HCT116 (cell line): ENCODE measurements at regions not wholly inside any gene's neighbourhood (a gene's known extent, or its start where the extent isn't known, plus 50 kb on each side); places are given as distances from the start of the nearest gene placed in this dataset.

Source experiments
- ATAC-seq: fragments of 200-7000 bp; cut with Tn5 transposase; 2 replicates; pipeline ENCODE4 v1.9.1; 2020; ENCODE audit warnings: mild to moderate bottlenecking, moderate library complexity
- BruUV-seq: library from RNA; stranded (reverse); fragments of 400-500 nt; replicated peaks from 2 replicates; lab custom pipeline; 2021; lab: Mats Ljungman, UMichigan
- CTCF ChIA-PET: fragments of 300-600 bp; sonication (Branson Sonifier 250); formaldehyde crosslinking; loops from one replicate; lab custom pipeline; 2021; ENCODE audit warnings: antibody characterized with exemption; lab: Charles Lee
- POLR2A ChIA-PET: fragments of 300-600, 350-600 bp; sonication (Branson Sonifier 250); formaldehyde crosslinking; loops from one replicate; lab custom pipeline; 2021; ENCODE audit warnings: antibody characterized with exemption; lab: Charles Lee
- RAD21 ChIA-PET, 2 experiments: fragments of 300-600 bp; sonication (Branson Sonifier 250); formaldehyde crosslinking; loops; one replicate each; lab custom pipeline; 2023; ENCODE audit warnings: low total read pairs in 2 of 2; ENCODE audit not compliant: uncharacterized antibody in 2 of 2, unreplicated experiment in 2 of 2, low non-redundant PET in 1 of 2; lab: Charles Lee
- DNase-seq: peaks from one replicate; pipeline ENCODE4 v3.0.0-alpha.2; 2010; ENCODE audit warnings: low read depth, low spot score
- H2AFZ ChIP-seq: fragments of 200-600 bp; shearing (Covaris generic), sonication (generic); 2 replicates; pipeline ENCODE4 v1.6.1; 2017; ENCODE audit warnings: low read depth, mixed run types, mixed read lengths, antibody characterized with exemption, low read length; ENCODE audit not compliant: poor library complexity, severe bottlenecking
- H3K27ac ChIP-seq: 2 replicates; pipeline ENCODE4 v1.5.1; 2012; ENCODE audit warnings: low read depth, low read length
- H3K27me3 ChIP-seq: fragments of 200-600 bp; sonication (generic); 2 replicates; pipeline ENCODE4 v1.6.1; 2016; ENCODE audit warnings: mixed run types, low read length, mixed read lengths; ENCODE audit not compliant: insufficient read depth
- H3K36me3 ChIP-seq, 2 experiments: fragments of 200-500 bp in 1 of 2; fragments of 200-600 bp in 1 of 2; sonication (Bioruptor generic) in 1 of 2; sonication (generic) in 1 of 2; 2 replicates each; pipeline versions ENCODE4 v1.5.1 to v1.6.1; 2014 to 2016; ENCODE audit warnings: low read length in 2 of 2, inconsistent platforms in 1 of 2, mixed read lengths in 1 of 2, mixed run types in 1 of 2; ENCODE audit not compliant: insufficient read depth in 2 of 2, control insufficient read depth in 1 of 2
- H3K4me1 ChIP-seq, 2 experiments: fragments of 200-600 bp in 1 of 2; sonication (generic) in 1 of 2; 2 replicates each; pipeline versions ENCODE4 v1.5.1 to v1.6.1; 2012 to 2017; ENCODE audit warnings: low read length in 2 of 2, inconsistent platforms in 1 of 2, mild to moderate bottlenecking in 1 of 2, mixed read lengths in 1 of 2, mixed run types in 1 of 2, moderate library complexity in 1 of 2; ENCODE audit not compliant: insufficient read depth in 2 of 2, control insufficient read depth in 1 of 2
- H3K4me2 ChIP-seq: fragments of 200-600 bp; sonication (generic); 2 replicates; pipeline ENCODE4 v1.6.1; 2017; ENCODE audit warnings: mixed run types, low read length, mixed read lengths
- H3K4me3 ChIP-seq, 2 experiments: fragments of 200-600 bp in 1 of 2; sonication (generic) in 1 of 2; replicated peaks in 1 of 2; 2 replicates each; pipeline ENCODE4 v1.5.1; 2011 to 2016; ENCODE audit warnings: low read length in 2 of 2, control low read depth in 1 of 2, low read depth in 1 of 2, mild to moderate bottlenecking in 1 of 2, mixed read lengths in 1 of 2, mixed run types in 1 of 2
- H3K79me2 ChIP-seq: fragments of 200-600 bp; sonication (generic); 2 replicates; pipeline ENCODE4 v1.6.1; 2017; ENCODE audit warnings: mild to moderate bottlenecking, mixed run types, low read length, moderate library complexity, mixed read lengths; ENCODE audit not compliant: insufficient read depth
- H3K9ac ChIP-seq: fragments of 200-600 bp; sonication (generic); 2 replicates; pipeline ENCODE4 v1.6.1; 2016; ENCODE audit warnings: low read length, mixed read lengths
- H3K9me2 ChIP-seq: fragments of 200-600 bp; sonication (generic), shearing (Covaris generic); 2 replicates; pipeline ENCODE4 v1.6.1; 2017; ENCODE audit warnings: mixed run types, mild to moderate bottlenecking, moderate library complexity; ENCODE audit not compliant: insufficient read depth
- H3K9me3 ChIP-seq, 2 experiments: fragments of 200-500 bp in 1 of 2; fragments of 200-600 bp in 1 of 2; sonication (Bioruptor generic) in 1 of 2; sonication (generic) in 1 of 2; 2 replicates each; pipeline ENCODE4 v1.6.1; 2014 to 2017; ENCODE audit warnings: low read length in 2 of 2, mixed read lengths in 2 of 2, inconsistent platforms in 1 of 2, low read depth in 1 of 2, mild to moderate bottlenecking in 1 of 2, mixed run types in 1 of 2, moderate library complexity in 1 of 2; ENCODE audit not compliant: control insufficient read depth in 1 of 2, insufficient read depth in 1 of 2
- H4K20me1 ChIP-seq: fragments of 200-600 bp; sonication (generic), shearing (Covaris generic); 2 replicates; pipeline ENCODE4 v1.6.1; 2017; ENCODE audit warnings: mixed run types, mild to moderate bottlenecking, moderate library complexity; ENCODE audit not compliant: insufficient read depth
- CEBPB ChIP-seq: IDR thresholded peaks from 2 replicates; pipeline ENCODE4 v1.6.1; 2012; ENCODE audit warnings: low read depth
- EZH2 ChIP-seq: fragments of 200-600 bp; sonication (generic); IDR thresholded peaks from 2 replicates; pipeline ENCODE4 v1.6.1; 2017; ENCODE audit warnings: antibody characterized with exemption, mixed run types
- EZH2phosphoT487 ChIP-seq: fragments of 200-600 bp; IDR thresholded peaks from 2 replicates; pipeline ENCODE4 v1.6.1; 2018; ENCODE audit warnings: antibody characterized with exemption, borderline replicate concordance
- FOSL1 ChIP-seq: IDR thresholded peaks from 2 replicates; pipeline ENCODE4 v1.6.1; 2012; ENCODE audit warnings: low read depth
- POLR2A ChIP-seq: IDR thresholded peaks from 2 replicates; pipeline ENCODE4 v1.7.0; 2011; ENCODE audit warnings: borderline replicate concordance; ENCODE audit not compliant: insufficient read depth, insufficient read length; ENCODE audit errors: extremely low read depth
- POLR2AphosphoS5 ChIP-seq: IDR thresholded peaks from 2 replicates; pipeline ENCODE4 v1.6.1; 2011; ENCODE audit warnings: mild to moderate bottlenecking, low read depth, low read length, moderate library complexity
- RAD21 ChIP-seq: IDR thresholded peaks from 2 replicates; pipeline ENCODE4 v1.6.1; 2012; ENCODE audit warnings: low read depth, mild to moderate bottlenecking
- SIN3A ChIP-seq: IDR thresholded peaks from 2 replicates; pipeline ENCODE4 v1.6.1; 2012; ENCODE audit warnings: low read depth
- SRF ChIP-seq: IDR thresholded peaks from 2 replicates; pipeline ENCODE4 v1.6.1; 2012; ENCODE audit warnings: low read depth
- TCF7L2 ChIP-seq: IDR thresholded peaks from 2 replicates; pipeline ENCODE4 v1.7.0; 2011; ENCODE audit warnings: borderline replicate concordance, inconsistent platforms; ENCODE audit not compliant: insufficient read depth, insufficient read length; ENCODE audit errors: extremely low read depth
- YY1 ChIP-seq: IDR thresholded peaks from 2 replicates; pipeline ENCODE4 v1.6.1; 2011; ENCODE audit warnings: low read length, low read depth, moderate library complexity, mild to moderate bottlenecking; ENCODE audit not compliant: insufficient replicate concordance; ENCODE audit errors: extremely low read depth
- ZNF274 ChIP-seq: fragments of 200-500 bp; sonication (Bioruptor generic); IDR thresholded peaks from 2 replicates; pipeline ENCODE4 v1.6.1; 2014; ENCODE audit warnings: mild to moderate bottlenecking, low read depth, low read length, inconsistent platforms
- intact Hi-C: fragments of 100-400 bp; cut with micrococcal nuclease; formaldehyde crosslinking; loops from 2 replicates; pipeline ENCODE4 v1.10.0; 2022
- TF ChIP-seq, protein P1 (sequence below): IDR thresholded peaks from 2 replicates; pipeline ENCODE4 v1.6.1; 2011; ENCODE audit warnings: mild to moderate bottlenecking, low read length, moderate library complexity; ENCODE audit not compliant: insufficient replicate concordance; ENCODE audit errors: extremely low read depth
- TF ChIP-seq, protein P2 (sequence below), 3 experiments: fragments of 200-600 bp in 1 of 3; sonication (generic) in 1 of 3; IDR thresholded peaks in 2 of 3; conservative IDR thresholded peaks in 1 of 3; 2 replicates each; pipeline ENCODE4 v1.5.1; 2012 to 2017; ENCODE audit warnings: low read depth in 2 of 3, low read length in 2 of 3, antibody characterized with exemption in 1 of 3, borderline replicate concordance in 1 of 3, control low read depth in 1 of 3, mild to moderate bottlenecking in 1 of 3, mixed read lengths in 1 of 3, mixed run types in 1 of 3, moderate library complexity in 1 of 3; ENCODE audit not compliant: insufficient read depth in 1 of 3
- TF ChIP-seq, protein P3 (sequence below): IDR thresholded peaks from 2 replicates; pipeline ENCODE4 v1.6.1; 2012

DNA sequence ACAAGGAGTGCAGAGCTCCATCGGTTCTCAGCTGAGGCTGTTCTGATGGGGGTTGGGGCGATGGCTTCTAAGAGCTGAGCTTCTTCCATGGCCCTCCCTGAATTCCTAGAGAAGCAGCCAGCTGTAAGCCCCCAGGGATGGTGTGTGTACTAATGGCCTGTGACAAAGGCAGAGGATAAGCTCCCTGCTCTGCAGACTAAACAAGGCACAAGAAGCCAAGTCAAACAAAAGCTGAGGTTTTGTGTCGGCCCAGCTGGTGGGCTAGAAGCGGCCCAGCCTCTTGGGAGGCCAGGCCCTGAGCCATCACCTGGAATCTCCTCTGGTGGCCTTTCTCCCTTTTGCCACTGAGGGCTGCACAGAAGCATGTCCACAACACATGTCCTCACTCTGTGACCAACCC, 75.0 kb upstream of the XPA start:
- Histone ChIP-seq H3K4me2 (no peak overlapping the region), H3K9me2 (no peaks in the 10 kb centered on the region), H3K36me3 (no peaks in the 10 kb centered on the region), H3K27ac (no peak overlapping the region), H3K9me3 (no peaks in the 10 kb centered on the region), H3K9ac (no peak overlapping the region), H2AFZ (no peak overlapping the region), H4K20me1 (no peaks in the 10 kb centered on the region), H3K4me1 (no peaks in the 10 kb centered on the region), H3K4me3 (no peak overlapping the region), H3K79me2 (no peaks in the 10 kb centered on the region), H3K27me3 (no peaks in the 10 kb centered on the region; the same call in 1 of the 2 replicates)
- intact Hi-C loops = no loop called here
- DNase-seq (no peak), ATAC-seq (no peak)
- POLR2A ChIA-PET = no interaction called here
- TF ChIP-seq EZH2phosphoT487 (no peak), YY1 (no peak), FOSL1 (no peak), POLR2A (no peak), RAD21 (no peak), CEBPB (no peak), TCF7L2 (no peak), EZH2 (no peak), SIN3A (no peak), ZNF274 (no peak), POLR2AphosphoS5 (no peak), SRF (no peak)
- TF ChIP-seq, protein P1, sequence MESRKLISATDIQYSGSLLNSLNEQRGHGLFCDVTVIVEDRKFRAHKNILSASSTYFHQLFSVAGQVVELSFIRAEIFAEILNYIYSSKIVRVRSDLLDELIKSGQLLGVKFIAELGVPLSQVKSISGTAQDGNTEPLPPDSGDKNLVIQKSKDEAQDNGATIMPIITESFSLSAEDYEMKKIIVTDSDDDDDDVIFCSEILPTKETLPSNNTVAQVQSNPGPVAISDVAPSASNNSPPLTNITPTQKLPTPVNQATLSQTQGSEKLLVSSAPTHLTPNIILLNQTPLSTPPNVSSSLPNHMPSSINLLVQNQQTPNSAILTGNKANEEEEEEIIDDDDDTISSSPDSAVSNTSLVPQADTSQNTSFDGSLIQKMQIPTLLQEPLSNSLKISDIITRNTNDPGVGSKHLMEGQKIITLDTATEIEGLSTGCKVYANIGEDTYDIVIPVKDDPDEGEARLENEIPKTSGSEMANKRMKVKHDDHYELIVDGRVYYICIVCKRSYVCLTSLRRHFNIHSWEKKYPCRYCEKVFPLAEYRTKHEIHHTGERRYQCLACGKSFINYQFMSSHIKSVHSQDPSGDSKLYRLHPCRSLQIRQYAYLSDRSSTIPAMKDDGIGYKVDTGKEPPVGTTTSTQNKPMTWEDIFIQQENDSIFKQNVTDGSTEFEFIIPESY = no peak
- TF ChIP-seq, protein P2, sequence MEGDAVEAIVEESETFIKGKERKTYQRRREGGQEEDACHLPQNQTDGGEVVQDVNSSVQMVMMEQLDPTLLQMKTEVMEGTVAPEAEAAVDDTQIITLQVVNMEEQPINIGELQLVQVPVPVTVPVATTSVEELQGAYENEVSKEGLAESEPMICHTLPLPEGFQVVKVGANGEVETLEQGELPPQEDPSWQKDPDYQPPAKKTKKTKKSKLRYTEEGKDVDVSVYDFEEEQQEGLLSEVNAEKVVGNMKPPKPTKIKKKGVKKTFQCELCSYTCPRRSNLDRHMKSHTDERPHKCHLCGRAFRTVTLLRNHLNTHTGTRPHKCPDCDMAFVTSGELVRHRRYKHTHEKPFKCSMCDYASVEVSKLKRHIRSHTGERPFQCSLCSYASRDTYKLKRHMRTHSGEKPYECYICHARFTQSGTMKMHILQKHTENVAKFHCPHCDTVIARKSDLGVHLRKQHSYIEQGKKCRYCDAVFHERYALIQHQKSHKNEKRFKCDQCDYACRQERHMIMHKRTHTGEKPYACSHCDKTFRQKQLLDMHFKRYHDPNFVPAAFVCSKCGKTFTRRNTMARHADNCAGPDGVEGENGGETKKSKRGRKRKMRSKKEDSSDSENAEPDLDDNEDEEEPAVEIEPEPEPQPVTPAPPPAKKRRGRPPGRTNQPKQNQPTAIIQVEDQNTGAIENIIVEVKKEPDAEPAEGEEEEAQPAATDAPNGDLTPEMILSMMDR (IDR thresholded peaks at IDR 0.05 in 2 of 3, conservative IDR thresholded peaks at IDR 0.05 in 1 of 3; ENCODE audit: borderline replicate concordance in 1 of 3, insufficient read depth in 1 of 3, low read depth in 2 of 3, low read length in 2 of 3) = no peak
- TF ChIP-seq, protein P3, sequence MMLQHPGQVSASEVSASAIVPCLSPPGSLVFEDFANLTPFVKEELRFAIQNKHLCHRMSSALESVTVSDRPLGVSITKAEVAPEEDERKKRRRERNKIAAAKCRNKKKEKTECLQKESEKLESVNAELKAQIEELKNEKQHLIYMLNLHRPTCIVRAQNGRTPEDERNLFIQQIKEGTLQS = no peak
- BruUV-seq = no TSS peak
- CTCF ChIA-PET = no interaction called here
- RAD21 ChIA-PET = no interaction called here
